Upper lobe of left lung (tissue), 6 donors: ENCODE measurements at regions not wholly inside any gene's neighbourhood (a gene's known extent, or its start where the extent isn't known, plus 50 kb on each side); places are given as distances from the start of the nearest gene placed in this dataset.

Experiments used
- ATAC-seq, 2 donors: fragments of 200-7000 bp; cut with Tn5 transposase; one replicate each; pipeline ENCODE4 v1.9.1; 2022; ENCODE audit warnings: mild to moderate bottlenecking in 2 of 2, moderate library complexity in 2 of 2; ENCODE audit not compliant: low FRiP score in 2 of 2
- DNase-seq, 2 donors: peaks; one replicate each; pipeline ENCODE4 v3.0.0-alpha.2; 2019 to 2020
- H3K27ac ChIP-seq, 4 donors: fragments of 200-600 bp; sonication (generic); one replicate each; pipeline ENCODE4 v1.5.1; 2016 to 2019
- H3K27me3 ChIP-seq, 4 donors: fragments of 200-600 bp; sonication (generic); one replicate each; pipeline ENCODE4 v1.5.1; 2017 to 2019
- H3K36me3 ChIP-seq, 4 donors: fragments of 200-600 bp; sonication (generic); one replicate each; pipeline ENCODE4 v1.5.1; 2016 to 2019
- H3K4me1 ChIP-seq, 4 donors: fragments of 200-600 bp; sonication (generic); one replicate each; pipeline ENCODE4 v1.5.1; 2018 to 2019
- H3K4me3 ChIP-seq, 4 donors: fragments of 200-600 bp; sonication (generic); one replicate each; pipeline ENCODE4 v1.5.1; 2017 to 2019; ENCODE audit warnings: mild to moderate bottlenecking in 2 of 4, moderate library complexity in 1 of 4
- H3K9me3 ChIP-seq, 4 donors: fragments of 200-600 bp; sonication (generic); one replicate each; pipeline ENCODE4 v1.5.1; 2018 to 2019
- CTCF ChIP-seq, 6 experiments: fragments of 450-650 bp in 4 of 6; fragments of 200-600 bp in 2 of 6; sonication (generic) in 2 of 6; IDR thresholded peaks; one replicate each; pipeline ENCODE4 v1.5.1; 2016 to 2019; ENCODE audit warnings: antibody characterized with exemption in 6 of 6
- EP300 ChIP-seq, 4 donors: sonication (generic); formaldehyde crosslinking; IDR thresholded peaks; one replicate each; pipeline ENCODE4 v1.5.1; 2017; ENCODE audit warnings: antibody characterized with exemption in 4 of 4, control low read depth in 2 of 4
- POLR2A ChIP-seq, 4 donors: fragments of 450-650 bp; IDR thresholded peaks; one replicate each; pipeline ENCODE4 v1.5.1; 2016 to 2017; ENCODE audit warnings: antibody characterized with exemption in 4 of 4, mild to moderate bottlenecking in 2 of 4
- POLR2AphosphoS5 ChIP-seq, 2 donors: sonication (generic); formaldehyde crosslinking; IDR thresholded peaks; one replicate each; pipeline ENCODE4 v1.5.1; 2017; ENCODE audit warnings: antibody characterized with exemption in 2 of 2
- WGBS, 2 donors: methylation state at CpG; one replicate each; pipeline ENCODE4 v1.1.5; 2017 to 2018; 5-methylcytosine and 5-hydroxymethylcytosine counted together
- donor health status: DM: no; HTN: no; CAD: no; lungs with moderate emphysema.
- donor health status: DM: no; HTN: yes; CAD: no; lungs with severe emphysema.

GRCh38 chr17:22467720-22468119, 775.4 kb downstream of the KCNJ18 start:
- TF ChIP-seq POLR2AphosphoS5 (IDR thresholded peaks at IDR 0.05) (no peak), CTCF (IDR thresholded peaks at IDR 0.05) (no peak), EP300 (IDR thresholded peaks at IDR 0.05) (no peak), POLR2A (IDR thresholded peaks at IDR 0.05) (no peak)
- H3K4me3 ChIP-seq, result no peak overlapping the region
- no peaks in the 10 kb centered on the region for H3K27me3 ChIP-seq
- H3K9me3 ChIP-seq, result peaks cover 0 to 3% (median 0%) of the 10 kb centered on the region in 4 donors
- H3K4me1 ChIP-seq, result no peaks in the 10 kb centered on the region
- H3K27ac ChIP-seq, result no peak overlapping the region
- H3K36me3 ChIP-seq, result no peaks in the 10 kb centered on the region
- DNase-seq (no peak), ATAC-seq (no peak)
- WGBS, 2 donors, result 62 to 64% methylated on average over 5 of the region's 5 CpGs

GRCh38 chr17:22469101-22469880, 777.0 kb downstream of the KCNJ18 start:
- no peak for ATAC-seq
- 85% methylated on average over 9 of the region's 9 CpGs for WGBS, 2 donors

GRCh38 chr17:22469941-22470340, 777.6 kb downstream of the KCNJ18 start:
- Histone ChIP-seq H3K4me3 (no peak overlapping the region), H3K4me1 (no peaks in the 10 kb centered on the region), H3K9me3 (peaks cover 0 to 3% (median 0%) of the 10 kb centered on the region in 4 donors), H3K27ac (no peak overlapping the region), H3K36me3 (no peaks in the 10 kb centered on the region), H3K27me3 (no peaks in the 10 kb centered on the region)
- ATAC-seq (no peak), DNase-seq (no peak)
- 52 to 68% methylated on average over 4 of the region's 4 CpGs for WGBS, 2 donors
- no peak for TF ChIP-seq POLR2A (IDR thresholded peaks at IDR 0.05)
- no peak for TF ChIP-seq POLR2AphosphoS5 (IDR thresholded peaks at IDR 0.05)
- TF ChIP-seq CTCF (IDR thresholded peaks at IDR 0.05), result no peak
- no peak for TF ChIP-seq EP300 (IDR thresholded peaks at IDR 0.05)

More at GRCh38 chr17:22469101-22469880, 777.0 kb downstream of the KCNJ18 start:
- H3K27me3 ChIP-seq, result no peaks in the 10 kb centered on the region
- H3K36me3 ChIP-seq, result no peaks in the 10 kb centered on the region
- no peaks in the 10 kb centered on the region for H3K4me1 ChIP-seq
- no peak overlapping the region for H3K4me3 ChIP-seq
- no peak overlapping the region for H3K27ac ChIP-seq
- TF ChIP-seq POLR2A (IDR thresholded peaks at IDR 0.05) (no peak), POLR2AphosphoS5 (IDR thresholded peaks at IDR 0.05) (no peak)
- H3K9me3 ChIP-seq, result peaks cover 0 to 3% (median 0%) of the 10 kb centered on the region in 4 donors
- no peak for DNase-seq

- H3K27ac ChIP-seq, result no peak overlapping the region
- TF ChIP-seq EP300 (IDR thresholded peaks at IDR 0.05) (no peak), CTCF (IDR thresholded peaks at IDR 0.05) (no peak), POLR2AphosphoS5 (IDR thresholded peaks at IDR 0.05) (no peak), POLR2A (IDR thresholded peaks at IDR 0.05) (no peak)
- no peak overlapping the region for H3K4me3 ChIP-seq
- ATAC-seq, result no peak
- 49 to 57% methylated on average over 7 of the region's 7 CpGs for WGBS, 2 donors
- H3K27me3 ChIP-seq, result no peaks in the 10 kb centered on the region
- peaks cover 0 to 5% (median 0%) of the 10 kb centered on the region in 4 donors for H3K9me3 ChIP-seq
- no peaks in the 10 kb centered on the region for H3K4me1 ChIP-seq
- DNase-seq, result no peak
- H3K36me3 ChIP-seq, result no peaks in the 10 kb centered on the region
Measured at GRCh38 chr17:22470411-22471175, 778.3 kb downstream of the KCNJ18 start.

GRCh38 chr17:22484826-22485225, 792.5 kb downstream of the KCNJ18 start:
- DNase-seq (no peak), ATAC-seq (no peak)
- 51 to 65% methylated on average over 3 of the region's 3 CpGs for WGBS, 2 donors
- no peak for TF ChIP-seq EP300 (IDR thresholded peaks at IDR 0.05)
- TF ChIP-seq CTCF (IDR thresholded peaks at IDR 0.05), result no peak
- TF ChIP-seq POLR2AphosphoS5 (IDR thresholded peaks at IDR 0.05), result no peak
- TF ChIP-seq POLR2A (IDR thresholded peaks at IDR 0.05), result no peak
- Histone ChIP-seq H3K27me3 (no peaks in the 10 kb centered on the region), H3K4me3 (no peak overlapping the region), H3K9me3 (peaks cover 0 to 37% (median 10%) of the 10 kb centered on the region in 4 donors), H3K27ac (no peak overlapping the region), H3K36me3 (no peaks in the 10 kb centered on the region), H3K4me1 (no peaks in the 10 kb centered on the region)
